Ovary (tissue), 7 donors: ENCODE measurements at regions not wholly inside any gene's neighbourhood (a gene's known extent, or its start where the extent isn't known, plus 50 kb on each side); places are given as distances from the start of the nearest gene placed in this dataset.

ENCODE experiments used
- DNase-seq, 5 donors: peaks; one replicate each; pipeline ENCODE4 v3.0.0-alpha.2; 2019 to 2020
- H3K27ac ChIP-seq, 2 donors: fragments of 200-600 bp; one replicate each; pipeline versions ENCODE4 v1.5.1 to v1.8.0; 2019 to 2022
- H3K27me3 ChIP-seq: fragments of 200-600 bp; one replicate; pipeline ENCODE4 v1.8.0; 2022
- H3K36me3 ChIP-seq: fragments of 200-600 bp; sonication (generic); one replicate; pipeline ENCODE4 v1.5.1; 2019
- H3K4me1 ChIP-seq: one replicate; pipeline ENCODE4 v1.8.1; 2013; ENCODE audit warnings: mild to moderate bottlenecking, moderate library complexity; ENCODE audit not compliant: insufficient read depth
- H3K4me3 ChIP-seq: fragments of 200-600 bp; sonication (generic); one replicate; pipeline ENCODE4 v1.5.1; 2017
- H3K9me3 ChIP-seq, 2 donors: fragments of 200-600 bp in 1 of 2; sonication (generic) in 1 of 2; one replicate each; pipeline versions ENCODE4 v1.5.1 to v1.8.1; 2013 to 2019; ENCODE audit warnings: mild to moderate bottlenecking in 1 of 2, moderate library complexity in 1 of 2
- CTCF ChIP-seq, 3 donors: fragments of 450-650 bp in 2 of 3; fragments of 200-600 bp in 1 of 3; IDR thresholded peaks; one replicate each; pipeline versions ENCODE4 v1.5.1 to v1.8.0; 2016 to 2022; ENCODE audit warnings: antibody characterized with exemption in 3 of 3, mild to moderate bottlenecking in 1 of 3
- EP300 ChIP-seq: sonication (generic); formaldehyde crosslinking; IDR thresholded peaks from one replicate; pipeline ENCODE4 v1.6.1; 2017; ENCODE audit warnings: antibody characterized with exemption
- POLR2A ChIP-seq: fragments of 450-650 bp; IDR thresholded peaks from one replicate; pipeline ENCODE4 v1.6.1; 2017; ENCODE audit warnings: antibody characterized with exemption, mild to moderate bottlenecking, moderate library complexity
- WGBS, 3 donors: extraction: QIAGEN DNeasy Blood & Tissue Kit in 1 of 3; methylation state at CpG; one replicate each; pipeline versions ENCODE4 v1.1.5 to v1.1.7; 2013 to 2017; 5-methylcytosine and 5-hydroxymethylcytosine counted together
- intact Hi-C, 4 donors: fragments of 100-400 bp; cut with DNase I; formaldehyde crosslinking; loops; one replicate each; pipeline versions ENCODE4 v1.11.0 to v1.15.1; 2022 to 2023
- donor health status: DM: no; HTN: no; CAD: no; lungs with moderate emphysema.
- donor health status: DM: no; HTN: no; CAD: no.
- donor health status: Bipolar disorder and iron deficiency.
- donor health status: DM: no; HTN: no; CAD: no.
- donor health status: DM: yes; HTN: yes; CAD: no.

GRCh38 chr9:89696780-89697179 is 92.0 kb downstream of the GADD45G start:
- H3K9me3 ChIP-seq, result no peaks in the 10 kb centered on the region
- H3K36me3 ChIP-seq, result no peaks in the 10 kb centered on the region
- H3K4me3 ChIP-seq, result no peak overlapping the region
- no peak overlapping the region for H3K27ac ChIP-seq
- no peak for TF ChIP-seq EP300
- TF ChIP-seq CTCF (IDR thresholded peaks at IDR 0.05), result no peak
- TF ChIP-seq POLR2A, result no peak
- no peaks in the 10 kb centered on the region for H3K27me3 ChIP-seq
- DNase-seq, result no peak
- intact Hi-C loops, result no loop called here
- no peaks in the 10 kb centered on the region for H3K4me1 ChIP-seq
- WGBS, 3 donors, result 94 to 96% (median 96%) methylated on average over 2 of the region's 2 CpGs

GRCh38 chr9:89697553-89697952 is 92.7 kb downstream of the GADD45G start:
- Histone ChIP-seq H3K36me3 (no peaks in the 10 kb centered on the region), H3K4me3 (no peak overlapping the region), H3K9me3 (no peaks in the 10 kb centered on the region), H3K27ac (no peak overlapping the region), H3K27me3 (no peaks in the 10 kb centered on the region), H3K4me1 (no peaks in the 10 kb centered on the region)
- 87 to 96% (median 93%) methylated on average over 3 of the region's 3 CpGs for WGBS, 3 donors
- intact Hi-C loops, result no loop called here
- TF ChIP-seq CTCF (IDR thresholded peaks at IDR 0.05) (no peak), EP300 (no peak)
- no peak for DNase-seq

GRCh38 chr9:89698411-89699005 is 93.7 kb downstream of the GADD45G start:
- H3K4me3 ChIP-seq, result no peak overlapping the region
- TF ChIP-seq EP300 (no peak), POLR2A (no peak), CTCF (IDR thresholded peaks at IDR 0.05) (no peak)
- 94 to 98% (median 95%) methylated on average over 8 of the region's 8 CpGs for WGBS, 3 donors
- no peak overlapping the region for H3K27ac ChIP-seq
- no peaks in the 10 kb centered on the region for H3K4me1 ChIP-seq
- no peaks in the 10 kb centered on the region for H3K27me3 ChIP-seq
- no peaks in the 10 kb centered on the region for H3K36me3 ChIP-seq
- DNase-seq, result no peak
- intact Hi-C loops, result no loop called here
- H3K9me3 ChIP-seq, result no peaks in the 10 kb centered on the region

GRCh38 chr9:89699646-89700045 is 94.8 kb downstream of the GADD45G start:
- no peak for DNase-seq
- WGBS, 3 donors, result 94 to 96% (median 94%) methylated on average over 11 of the region's 11 CpGs
- Histone ChIP-seq H3K36me3 (no peaks in the 10 kb centered on the region), H3K9me3 (no peaks in the 10 kb centered on the region), H3K4me1 (no peaks in the 10 kb centered on the region), H3K4me3 (no peak overlapping the region), H3K27ac (no peak overlapping the region), H3K27me3 (no peaks in the 10 kb centered on the region)
- intact Hi-C loops, result no loop called here
- TF ChIP-seq POLR2A (no peak), CTCF (IDR thresholded peaks at IDR 0.05) (no peak), EP300 (no peak)
